ENCODE measurements at regions not wholly inside any gene's neighbourhood (a gene's known extent, or its start where the extent isn't known, plus 50 kb on each side); places are given as distances from the start of the nearest gene placed in this dataset.

- no peak for TF ChIP-seq CTCF (IDR thresholded peaks at IDR 0.05)
- no peak for TF ChIP-seq ZFX (IDR thresholded peaks at IDR 0.05; ENCODE audit: borderline replicate concordance)
- H3K27ac ChIP-seq = no peak overlapping the region
These were observed 206.1 kb upstream of the DPH6 start for GRCh38 chr15:35752134-35752466.

GRCh38 chr15:35753486-35753885 is 207.5 kb upstream of the DPH6 start:
- H3K27ac ChIP-seq = no peak overlapping the region
- TF ChIP-seq ZFX (IDR thresholded peaks at IDR 0.05; ENCODE audit: borderline replicate concordance) (no peak), CTCF (IDR thresholded peaks at IDR 0.05) (no peak)

- TF ChIP-seq ZFX (IDR thresholded peaks at IDR 0.05; ENCODE audit: borderline replicate concordance) (no peak), CTCF (IDR thresholded peaks at IDR 0.05) (no peak)
- no peak overlapping the region for H3K27ac ChIP-seq
These were observed 209.4 kb upstream of the DPH6 start for GRCh38 chr15:35755237-35755802.

- TF ChIP-seq CTCF (IDR thresholded peaks at IDR 0.05) (no peak), ZFX (IDR thresholded peaks at IDR 0.05; ENCODE audit: borderline replicate concordance) (no peak)
- no peak overlapping the region for H3K27ac ChIP-seq
These were observed 210.7 kb upstream of the DPH6 start for GRCh38 chr15:35756623-35757022.

GRCh38 chr15:35757361-35757760 is 211.4 kb upstream of the DPH6 start:
- TF ChIP-seq CTCF (IDR thresholded peaks at IDR 0.05) (no peak), ZFX (IDR thresholded peaks at IDR 0.05; ENCODE audit: borderline replicate concordance) (no peak)
- H3K27ac ChIP-seq = no peak overlapping the region

GRCh38 chr15:35757765-35758164 is 211.8 kb upstream of the DPH6 start:
- no peak for TF ChIP-seq ZFX (IDR thresholded peaks at IDR 0.05; ENCODE audit: borderline replicate concordance)
- TF ChIP-seq CTCF (IDR thresholded peaks at IDR 0.05) = no peak
- no peak overlapping the region for H3K27ac ChIP-seq

- no peak overlapping the region for H3K27ac ChIP-seq
- TF ChIP-seq CTCF (IDR thresholded peaks at IDR 0.05) = no peak
These were observed 218.9 kb upstream of the DPH6 start for GRCh38 chr15:35764661-35765519.

Data from 22Rv1 (cell line).